Lung (tissue), 11 donors: ENCODE measurements at regions not wholly inside any gene's neighbourhood (a gene's known extent, or its start where the extent isn't known, plus 50 kb on each side); places are given as distances from the start of the nearest gene placed in this dataset.
A peak's percentile ranks its signal among the peaks of the same experiment; 100 is the strongest.

ENCODE experiments used
- ATAC-seq: fragments of 200-7000 bp; cut with Tn5 transposase; one replicate; pipeline ENCODE4 v1.9.1; 2020; ENCODE audit warnings: moderate number of reproducible peaks; ENCODE audit not compliant: insufficient read depth, low FRiP score
- DNase-seq, 3 donors: peaks; one replicate each; pipeline ENCODE4 v3.0.0-alpha.2; 2013 to 2017
- H3K27ac ChIP-seq, 2 donors: one replicate each; pipeline ENCODE4 v1.5.1; 2013; ENCODE audit warnings: mild to moderate bottlenecking in 2 of 2, moderate library complexity in 2 of 2, control low read depth in 1 of 2, inconsistent platforms in 1 of 2, low read depth in 1 of 2, low read length in 1 of 2
- H3K27me3 ChIP-seq, 3 donors: one replicate each; pipeline ENCODE4 v1.5.1; 2013; ENCODE audit warnings: low read length in 2 of 3; ENCODE audit not compliant: control insufficient read depth in 3 of 3, insufficient read depth in 3 of 3
- H3K36me3 ChIP-seq, 4 donors: one replicate each; pipeline ENCODE4 v1.5.1; 2013; ENCODE audit warnings: low read length in 4 of 4, mild to moderate bottlenecking in 1 of 4, moderate library complexity in 1 of 4; ENCODE audit not compliant: control insufficient read depth in 4 of 4, insufficient read depth in 4 of 4
- H3K4me1 ChIP-seq, 5 donors: one replicate each; pipeline ENCODE4 v1.5.1; 2013; ENCODE audit warnings: low read length in 5 of 5, mild to moderate bottlenecking in 2 of 5, moderate library complexity in 1 of 5; ENCODE audit not compliant: control insufficient read depth in 5 of 5, insufficient read depth in 5 of 5
- H3K4me3 ChIP-seq: one replicate; pipeline ENCODE4 v1.5.1; 2013; ENCODE audit warnings: mild to moderate bottlenecking, control low read depth, moderate library complexity
- H3K9ac ChIP-seq, 2 donors: one replicate each; pipeline ENCODE4 v1.5.1; 2013; ENCODE audit warnings: low read length in 2 of 2, control low read depth in 1 of 2; ENCODE audit not compliant: insufficient read depth in 1 of 2
- H3K9me3 ChIP-seq, 4 donors: one replicate each; pipeline ENCODE4 v1.5.1; 2013; ENCODE audit warnings: low read length in 3 of 4, mild to moderate bottlenecking in 1 of 4, moderate library complexity in 1 of 4; ENCODE audit not compliant: control insufficient read depth in 4 of 4, insufficient read depth in 3 of 4
- CTCF ChIP-seq: IDR thresholded peaks from 2 replicates; pipeline ENCODE4 v1.5.1; 2012; ENCODE audit warnings: mild to moderate bottlenecking; ENCODE audit errors: control extremely low read depth, extremely low read depth
- WGBS, 2 donors: extraction: QIAGEN DNeasy Blood & Tissue Kit; methylation state at CpG; one replicate each; pipeline ENCODE4 v1.1.7; 2013; 5-methylcytosine and 5-hydroxymethylcytosine counted together
- donor health status: control.
- donor health status: control.
- donor health status: Bipolar disorder and iron deficiency.
- donor health status: healthy.
- donor health status: DM: yes; HTN: yes; CAD: no.

- Histone ChIP-seq H3K4me1 (no peaks in the 10 kb centered on the region), H3K36me3 (no peaks in the 10 kb centered on the region), H3K9me3 (peaks cover 0 to 3% (median 0%) of the 10 kb centered on the region in 4 donors), H3K27ac (no peak overlapping the region), H3K4me3 (no peak overlapping the region), H3K27me3 (peaks cover 0 to 2% (median 0%) of the 10 kb centered on the region in 3 donors), H3K9ac (no peak overlapping the region)
- WGBS, 2 donors, result 76 to 83% methylated on average over 4 of the region's 4 CpGs
- no peak for TF ChIP-seq CTCF
- ATAC-seq, result no peak
- DNase-seq, result no peak
Observed at GRCh38 chr1:5317391-5317790, 663.0 kb downstream of the AJAP1 start.

GRCh38 chr1:5312862-5313261 is 658.5 kb downstream of the AJAP1 start:
- no peaks in the 10 kb centered on the region for H3K4me1 ChIP-seq
- H3K27me3 ChIP-seq, result peaks cover 0 to 8% (median 0%) of the 10 kb centered on the region in 3 donors
- TF ChIP-seq CTCF, result no peak
- no peaks in the 10 kb centered on the region for H3K36me3 ChIP-seq
- no peak overlapping the region for H3K4me3 ChIP-seq
- H3K9ac ChIP-seq, result no peak overlapping the region
- WGBS, 2 donors, result 48 to 72% methylated on average over 11 of the region's 11 CpGs
- H3K9me3 ChIP-seq, result no peaks in the 10 kb centered on the region
- H3K27ac ChIP-seq, result no peak overlapping the region
- ATAC-seq (peak; percentile 58), DNase-seq (peak in 1 of 3 donors; percentile 3)

GRCh38 chr1:5312293-5312674 is 657.9 kb downstream of the AJAP1 start:
- H3K27ac ChIP-seq, result no peak overlapping the region
- no peaks in the 10 kb centered on the region for H3K36me3 ChIP-seq
- no peak for DNase-seq
- TF ChIP-seq CTCF, result no peak
- no peak for ATAC-seq
- H3K4me3 ChIP-seq, result no peak overlapping the region
- H3K9ac ChIP-seq, result no peak overlapping the region
- H3K4me1 ChIP-seq, result no peaks in the 10 kb centered on the region
- peaks cover 0 to 8% (median 0%) of the 10 kb centered on the region in 3 donors for H3K27me3 ChIP-seq
- 75 to 87% methylated on average over 7 of the region's 7 CpGs for WGBS, 2 donors
- H3K9me3 ChIP-seq, result no peaks in the 10 kb centered on the region

- ATAC-seq (no peak), DNase-seq (no peak)
- 66 to 74% methylated on average over 11 of the region's 11 CpGs for WGBS, 2 donors
- Histone ChIP-seq H3K9me3 (no peaks in the 10 kb centered on the region), H3K27me3 (peaks cover 0 to 8% (median 0%) of the 10 kb centered on the region in 3 donors), H3K9ac (no peak overlapping the region), H3K4me1 (no peaks in the 10 kb centered on the region), H3K36me3 (no peaks in the 10 kb centered on the region), H3K4me3 (no peak overlapping the region), H3K27ac (no peak overlapping the region)
- TF ChIP-seq CTCF, result no peak
Observed at GRCh38 chr1:5311634-5312292, 657.4 kb downstream of the AJAP1 start.
